ENCODE measurements at regions not wholly inside any gene's neighbourhood (a gene's known extent, or its start where the extent isn't known, plus 50 kb on each side); places are given as distances from the start of the nearest gene placed in this dataset.

GRCh38 chr4:187098429-187098828 lies 374.8 kb upstream of the FAT1 start:
- Histone ChIP-seq H3K4me2 (ENCODE audit: insufficient read depth in 1 of 2, low read depth in 2 of 2, low read length in 2 of 2) (no peak overlapping the region), H4K5ac (ENCODE audit: insufficient read length, low read depth, low read length) (no peak overlapping the region), H2BK15ac (ENCODE audit: low read length) (no peak overlapping the region), H3K9me3 (ENCODE audit: insufficient read depth in 2 of 2, low read depth in 1 of 2, low read length in 1 of 2) (no peaks in the 10 kb centered on the region), H3K4me3 (ENCODE audit: extremely low read depth in 1 of 4, insufficient read depth in 2 of 4, low read depth in 3 of 4, low read length in 4 of 4) (no peak overlapping the region), H2AFZ (ENCODE audit: low read length) (no peak overlapping the region), H3K79me1 (ENCODE audit: low read depth, low read length) (no peaks in the 10 kb centered on the region), H3K36me3 (ENCODE audit: control insufficient read depth in 2 of 4, insufficient read depth in 4 of 4, low read length in 3 of 4) (no peaks in the 10 kb centered on the region), H2BK5ac (ENCODE audit: low read depth, low read length) (no peak overlapping the region), H4K8ac (ENCODE audit: extremely low read depth, insufficient read depth, low read length) (no peak overlapping the region), H2BK12ac (ENCODE audit: low read depth, low read length) (no peak overlapping the region), H3K23ac (ENCODE audit: insufficient read length) (no peak overlapping the region), H4K91ac (replicated peaks; ENCODE audit: insufficient read length, low read length) (no peak overlapping the region), H2BK120ac (replicated peaks; ENCODE audit: low read depth, low read length) (no peak overlapping the region), H3K23me2 (ENCODE audit: low read depth, low read length) (no peaks in the 10 kb centered on the region), H3K27ac (ENCODE audit: low read depth, low read length) (no peak overlapping the region), H3K27me3 (replicated peaks in 1 of 4; ENCODE audit: control insufficient read depth in 3 of 4, extremely low read depth in 1 of 4, insufficient read depth in 3 of 4, low read length in 3 of 4) (no peaks in the 10 kb centered on the region), H3K14ac (ENCODE audit: insufficient read length) (no peak overlapping the region), H3K4ac (replicated peaks; ENCODE audit: insufficient read length, low read depth, low read length) (no peak overlapping the region), H4K20me1 (replicated peaks in 1 of 2; ENCODE audit: control insufficient read depth in 1 of 2, insufficient read depth in 2 of 2, low read length in 2 of 2) (no peaks in the 10 kb centered on the region), H3K79me2 (ENCODE audit: control insufficient read depth in 1 of 2, insufficient read depth in 2 of 2, low read length in 2 of 2) (no peaks in the 10 kb centered on the region), H3K4me1 (replicated peaks in 1 of 4; ENCODE audit: control insufficient read depth in 3 of 4, insufficient read depth in 4 of 4, low read length in 3 of 4) (no peaks in the 10 kb centered on the region), H3K9ac (replicated peaks in 1 of 4; ENCODE audit: extremely low read depth in 1 of 4, low read depth in 3 of 4, low read length in 3 of 4) (no peak overlapping the region), H2BK20ac (ENCODE audit: low read length) (no peak overlapping the region), H3K18ac (ENCODE audit: extremely low read depth, low read length) (no peak overlapping the region), H2AK5ac (ENCODE audit: low read depth, low read length) (no peak overlapping the region), H3K56ac (replicated peaks; ENCODE audit: insufficient read length, low read depth, low read length) (no peak overlapping the region)
- DNase-seq (ENCODE audit: low read depth in 1 of 2, low spot score in 2 of 2) (no peak), FAIRE-seq (no peak)
- 50% methylated on average over 2 of the region's 2 CpGs; no CpG with 5 or more reads in 1 of the 2 experiments for WGBS, 2 experiments (ENCODE audit: extremely low coverage in 1 of 2, insufficient coverage in 1 of 2, insufficient read length in 1 of 2, insufficient replicate concordance in 2 of 2, low coverage in 1 of 2, low lambda C conversion rate in 2 of 2, missing lambda C conversion rate in 1 of 2)
- ChIA-PET POLR2A (ENCODE audit: partially characterized antibody) (no interaction called here), CTCF (ENCODE audit: partially characterized antibody) (interaction anchor here (0.7 kb wide), 1 partner anchor 160 kb away, joined by 3 read pairs; no protein-coding TSS in a partner anchor)
- no peak for TF ChIP-seq HDAC6 (IDR thresholded peaks at IDR 0.05; ENCODE audit: low read depth, low read length)
- TF ChIP-seq TAF7 (optimal IDR thresholded peaks at IDR 0.05; ENCODE audit: borderline replicate concordance, low read depth, low read length): no peak
- TF ChIP-seq SIRT6 (IDR thresholded peaks at IDR 0.05; ENCODE audit: low read length): no peak
- TF ChIP-seq POLR2A (IDR thresholded peaks at IDR 0.05; ENCODE audit: control extremely low read depth in 1 of 2, low read depth in 2 of 2, low read length in 2 of 2): no peak

Measured in H1 (cell line).